H1 (cell line): ENCODE measurements at regions not wholly inside any gene's neighbourhood (a gene's known extent, or its start where the extent isn't known, plus 50 kb on each side); places are given as distances from the start of the nearest gene placed in this dataset.

ENCODE experiments used
- CTCF ChIA-PET: fragments of 300-600 bp; sonication (Branson Sonifier 250); formaldehyde crosslinking; loops from one replicate; lab custom pipeline; 2021; ENCODE audit not compliant: partially characterized antibody; lab: Charles Lee
- POLR2A ChIA-PET: fragments of 300-600 bp; sonication (Branson Sonifier 250); formaldehyde crosslinking; loops from one replicate; lab custom pipeline; 2021; ENCODE audit warnings: inconsistent platforms; ENCODE audit not compliant: partially characterized antibody; lab: Charles Lee
- DNase-seq, 2 experiments: peaks; one replicate each; pipeline versions ENCODE4 v3.0.0 to v3.0.0-alpha.2; 2010 to 2022; ENCODE audit warnings: low spot score in 2 of 2, low read depth in 1 of 2, mixed read lengths in 1 of 2
- FAIRE-seq: peaks from 2 replicates; lab custom pipeline; 2011; peaks lifted over from hg19 to GRCh38; lab: Jason Lieb, UNC
- H2AFZ ChIP-seq: 2 replicates; pipeline ENCODE4 v1.8.1; 2012; ENCODE audit warnings: low read length, inconsistent platforms
- H2AK5ac ChIP-seq: 2 replicates; pipeline ENCODE4 v1.6.1; 2013; ENCODE audit warnings: low read depth, low read length
- H2BK120ac ChIP-seq: replicated peaks from 2 replicates; pipeline ENCODE3; 2013; ENCODE audit warnings: low read depth, low read length, inconsistent platforms
- H2BK12ac ChIP-seq: 2 replicates; pipeline ENCODE4 v1.6.1; 2013; ENCODE audit warnings: low read depth, low read length
- H2BK15ac ChIP-seq: 2 replicates; pipeline ENCODE4 v1.6.1; 2013; ENCODE audit warnings: low read length
- H2BK20ac ChIP-seq: 2 replicates; pipeline ENCODE4 v1.6.1; 2013; ENCODE audit warnings: low read length
- H2BK5ac ChIP-seq: 2 replicates; pipeline ENCODE4 v1.6.1; 2013; ENCODE audit warnings: low read depth, low read length
- H3K14ac ChIP-seq: 2 replicates; pipeline ENCODE4 v1.6.1; 2013; ENCODE audit warnings: inconsistent platforms; ENCODE audit not compliant: insufficient read length
- H3K18ac ChIP-seq: 2 replicates; pipeline ENCODE4 v1.6.1; 2013; ENCODE audit warnings: low read length; ENCODE audit errors: extremely low read depth
- H3K23ac ChIP-seq: 2 replicates; pipeline ENCODE4 v1.6.1; 2013; ENCODE audit warnings: inconsistent platforms; ENCODE audit not compliant: insufficient read length
- H3K23me2 ChIP-seq: 2 replicates; pipeline ENCODE4 v1.6.1; 2013; ENCODE audit warnings: low read depth, low read length
- H3K27ac ChIP-seq: 2 replicates; pipeline ENCODE4 v1.6.1; 2011; ENCODE audit warnings: low read depth, low read length, inconsistent platforms
- H3K27me3 ChIP-seq, 4 experiments: replicated peaks in 1 of 4; 1 replicate in 1 of 4; 2 replicates in 3 of 4; pipeline versions ENCODE4 v1.6.1 to v1.8.1; 2011 to 2013; ENCODE audit warnings: low read length in 3 of 4, mild to moderate bottlenecking in 3 of 4, inconsistent platforms in 2 of 4, mixed read lengths in 2 of 4, moderate library complexity in 1 of 4; ENCODE audit not compliant: control insufficient read depth in 3 of 4, insufficient read depth in 3 of 4; ENCODE audit errors: extremely low read depth in 1 of 4
- H3K36me3 ChIP-seq, 4 experiments: 2 replicates each; pipeline versions ENCODE4 v1.6.1 to v1.8.1; 2011 to 2013; ENCODE audit warnings: mild to moderate bottlenecking in 4 of 4, low read length in 3 of 4, moderate library complexity in 2 of 4, control low read depth in 1 of 4, inconsistent platforms in 1 of 4; ENCODE audit not compliant: insufficient read depth in 4 of 4, control insufficient read depth in 2 of 4
- H3K4ac ChIP-seq: replicated peaks from 2 replicates; pipeline ENCODE3; 2013; ENCODE audit warnings: low read length, low read depth, mixed read lengths, inconsistent platforms; ENCODE audit not compliant: insufficient read length
- H3K4me1 ChIP-seq, 4 experiments: replicated peaks in 1 of 4; 1 replicate in 1 of 4; 2 replicates in 3 of 4; pipeline versions ENCODE4 v1.6.1 to v1.8.1; 2011 to 2013; ENCODE audit warnings: low read length in 3 of 4, inconsistent platforms in 2 of 4, mixed read lengths in 1 of 4; ENCODE audit not compliant: insufficient read depth in 4 of 4, control insufficient read depth in 3 of 4
- H3K4me2 ChIP-seq, 2 experiments: 2 replicates each; pipeline versions ENCODE4 v1.6.1 to v1.8.1; 2011 to 2013; ENCODE audit warnings: low read depth in 2 of 2, low read length in 2 of 2, control low read depth in 1 of 2, inconsistent platforms in 1 of 2, mild to moderate bottlenecking in 1 of 2; ENCODE audit not compliant: insufficient read depth in 1 of 2
- H3K4me3 ChIP-seq, 4 experiments: fragments of 200-600, 300-600 bp in 1 of 4; sonication (generic), shearing (Covaris generic), sonication (Bioruptor Twin) in 1 of 4; 2 replicates each; pipeline versions ENCODE4 v1.5.1 to v1.8.1; 2011 to 2016; ENCODE audit warnings: low read length in 4 of 4, low read depth in 3 of 4, control low read depth in 2 of 4, inconsistent platforms in 2 of 4, mild to moderate bottlenecking in 2 of 4, mixed read lengths in 1 of 4, moderate library complexity in 1 of 4; ENCODE audit not compliant: insufficient read depth in 2 of 4; ENCODE audit errors: extremely low read depth in 1 of 4
- H3K56ac ChIP-seq: replicated peaks from 2 replicates; pipeline ENCODE3; 2013; ENCODE audit warnings: low read depth, mild to moderate bottlenecking, mixed read lengths, low read length, inconsistent platforms; ENCODE audit not compliant: insufficient read length
- H3K79me1 ChIP-seq: 2 replicates; pipeline ENCODE4 v1.6.1; 2013; ENCODE audit warnings: low read depth, low read length, control low read depth
- H3K79me2 ChIP-seq, 2 experiments: 2 replicates each; pipeline versions ENCODE4 v1.6.1 to v1.8.1; 2012 to 2013; ENCODE audit warnings: low read length in 2 of 2, mild to moderate bottlenecking in 2 of 2, inconsistent platforms in 1 of 2; ENCODE audit not compliant: insufficient read depth in 2 of 2, control insufficient read depth in 1 of 2
- H3K9ac ChIP-seq, 4 experiments: replicated peaks in 1 of 4; 1 replicate in 1 of 4; 2 replicates in 3 of 4; pipeline versions ENCODE4 v1.6.1 to v1.8.1; 2011 to 2013; ENCODE audit warnings: low read depth in 3 of 4, low read length in 3 of 4, control low read depth in 2 of 4, mild to moderate bottlenecking in 2 of 4, moderate library complexity in 2 of 4, inconsistent platforms in 1 of 4; ENCODE audit errors: extremely low read depth in 1 of 4
- H3K9me3 ChIP-seq, 2 experiments: 2 replicates each; pipeline versions ENCODE4 v1.6.1 to v1.8.1; 2012 to 2013; ENCODE audit warnings: mild to moderate bottlenecking in 2 of 2, moderate library complexity in 2 of 2, control low read depth in 1 of 2, inconsistent platforms in 1 of 2, low read depth in 1 of 2, low read length in 1 of 2, mixed read lengths in 1 of 2; ENCODE audit not compliant: insufficient read depth in 2 of 2
- H4K20me1 ChIP-seq, 2 experiments: replicated peaks in 1 of 2; 2 replicates each; pipeline versions ENCODE3 to v1.8.1; 2011 to 2013; ENCODE audit warnings: inconsistent platforms in 2 of 2, low read length in 2 of 2, mild to moderate bottlenecking in 1 of 2; ENCODE audit not compliant: insufficient read depth in 2 of 2, control insufficient read depth in 1 of 2
- H4K5ac ChIP-seq: 2 replicates; pipeline ENCODE4 v1.6.1; 2013; ENCODE audit warnings: low read length, low read depth, mixed read lengths, inconsistent platforms; ENCODE audit not compliant: insufficient read length
- H4K8ac ChIP-seq: 2 replicates; pipeline ENCODE4 v1.8.0; 2013; ENCODE audit warnings: mild to moderate bottlenecking, moderate library complexity, low read length, inconsistent platforms; ENCODE audit not compliant: insufficient read depth; ENCODE audit errors: extremely low read depth
- H4K91ac ChIP-seq: replicated peaks from 2 replicates; pipeline ENCODE3; 2013; ENCODE audit warnings: low read length, mixed read lengths, inconsistent platforms; ENCODE audit not compliant: insufficient read length
- EZH2 ChIP-seq: fragments of 200-600 bp; sonication (generic); IDR thresholded peaks from 2 replicates; pipeline ENCODE4 v1.7.1; 2012; ENCODE audit warnings: low read depth, mild to moderate bottlenecking, moderate library complexity, low read length, inconsistent platforms; ENCODE audit not compliant: severe bottlenecking
- WGBS, 2 experiments: shearing (Covaris generic) in 1 of 2; methylation state at CpG; one replicate each; pipeline versions ENCODE4 v1.1.6 to v1.1.7; 2013 to 2015; ENCODE audit warnings: low lambda C conversion rate in 2 of 2, mixed read lengths in 2 of 2, inconsistent platforms in 1 of 2, low coverage in 1 of 2, missing lambda C conversion rate in 1 of 2; ENCODE audit not compliant: insufficient replicate concordance in 2 of 2, insufficient coverage in 1 of 2, insufficient read length in 1 of 2; ENCODE audit errors: extremely low coverage in 1 of 2, missing lambda C conversion rate in 1 of 2; 5-methylcytosine and 5-hydroxymethylcytosine counted together

- no peak for TF ChIP-seq EZH2
- Histone ChIP-seq H2BK12ac (no peak overlapping the region), H3K9me3 (no peaks in the 10 kb centered on the region), H3K56ac (no peak overlapping the region), H4K8ac (no peak overlapping the region), H2BK15ac (no peak overlapping the region), H2BK120ac (no peak overlapping the region), H4K5ac (no peak overlapping the region), H3K79me2 (no peaks in the 10 kb centered on the region), H3K4me1 (no peaks in the 10 kb centered on the region; a peak in 1 of 7 replicates), H3K79me1 (no peaks in the 10 kb centered on the region), H3K36me3 (no peaks in the 10 kb centered on the region), H3K18ac (no peak overlapping the region), H4K91ac (no peak overlapping the region), H3K9ac (no peak overlapping the region), H4K20me1 (no peaks in the 10 kb centered on the region), H3K4ac (no peak overlapping the region), H3K4me3 (no peak overlapping the region), H2AFZ (no peak overlapping the region), H3K23ac (no peak overlapping the region), H2BK20ac (no peak overlapping the region), H3K27me3 (no peaks in the 10 kb centered on the region), H3K4me2 (no peak overlapping the region), H3K14ac (no peak overlapping the region), H2AK5ac (no peak overlapping the region), H3K23me2 (no peaks in the 10 kb centered on the region), H2BK5ac (no peak overlapping the region), H3K27ac (no peak overlapping the region)
- 89% methylated on average over 3 of the region's 3 CpGs; no CpG with 5 or more reads in 1 of the 2 experiments for WGBS, 2 experiments
- DNase-seq (no peak), FAIRE-seq (no peak)
- ChIA-PET CTCF (interaction anchor here (1.0 kb wide), 1 partner anchor 50 kb away, joined by 3 read pairs; no protein-coding TSS in a partner anchor), POLR2A (no interaction called here)
Observed at GRCh38 chr7:37541810-37542443, 93.3 kb upstream of the ELMO1 start.
